NCI-H345 (cell line): ENCODE measurements at regions not wholly inside any gene's neighbourhood (a gene's known extent, or its start where the extent isn't known, plus 50 kb on each side); places are given as distances from the start of the nearest gene placed in this dataset.
A peak's percentile ranks its signal among the peaks of the same experiment; 100 is the strongest.
"Not testable (repeated sequence)": the region's sequence is repeated elsewhere in the genome, so short reads cannot be mapped to it uniquely, and the experiment has no call there.

ENCODE experiments used
- DNase-seq: peaks from one replicate; lab custom pipeline; 2025; lab: John Stamatoyannopoulos, UW

- DNase-seq, result no peak
Measured at GRCh38 chr1:48084826-48085225, 87.6 kb upstream of the TRABD2B start.

GRCh38 chr1:48082271-48082962, 85.2 kb upstream of the TRABD2B start:
- peak; percentile 22 for DNase-seq

GRCh38 chr1:48080331-48081255, 83.4 kb upstream of the TRABD2B start:
- DNase-seq, result no peak

GRCh38 chr1:48079096-48079495, 81.9 kb upstream of the TRABD2B start:
- DNase-seq, result no peak

- DNase-seq, result no peak
Measured at GRCh38 chr1:48077795-48078222, 80.6 kb upstream of the TRABD2B start.

GRCh38 chr1:48076017-48076416, 78.8 kb upstream of the TRABD2B start:
- no peak for DNase-seq

GRCh38 chr1:48073798-48074530, 76.8 kb upstream of the TRABD2B start:
- DNase-seq, result no peak

- no peak for DNase-seq
Measured at GRCh38 chr1:48071513-48071912, 74.3 kb upstream of the TRABD2B start.

- no peak for DNase-seq
Measured at GRCh38 chr1:48070396-48070750, 73.2 kb upstream of the TRABD2B start.

GRCh38 chr1:48069662-48070395, 72.6 kb upstream of the TRABD2B start:
- no peak for DNase-seq

GRCh38 chr1:48068206-48068605, 71.0 kb upstream of the TRABD2B start:
- no peak for DNase-seq

GRCh38 chr1:48066936-48067335, 69.8 kb upstream of the TRABD2B start:
- DNase-seq, result no peak

- not testable (repeated sequence) for DNase-seq
Measured at GRCh38 chr1:48064693-48065092, 67.5 kb upstream of the TRABD2B start.

GRCh38 chr1:48062353-48062752, 65.2 kb upstream of the TRABD2B start:
- no peak for DNase-seq

- peak; percentile 69 for DNase-seq
Measured at GRCh38 chr1:48061162-48062136, 64.3 kb upstream of the TRABD2B start.

GRCh38 chr1:48059289-48059688, 62.1 kb upstream of the TRABD2B start:
- no peak for DNase-seq

- no peak for DNase-seq
Measured at GRCh38 chr1:48058135-48059025, 61.2 kb upstream of the TRABD2B start.

GRCh38 chr1:48057249-48057648, 60.1 kb upstream of the TRABD2B start:
- no peak for DNase-seq

GRCh38 chr1:48055876-48056764, 58.9 kb upstream of the TRABD2B start:
- peak; percentile 24 for DNase-seq
